Kidney (tissue), 13 donors: ENCODE measurements at regions not wholly inside any gene's neighbourhood (a gene's known extent, or its start where the extent isn't known, plus 50 kb on each side); places are given as distances from the start of the nearest gene placed in this dataset.
A peak's percentile ranks its signal among the peaks of the same experiment; 100 is the strongest.

Experiments
- DNase-seq, 5 donors: peaks; one replicate each; pipeline ENCODE4 v3.0.0-alpha.2; 2013 to 2020
- FAIRE-seq: peaks from 2 replicates; lab custom pipeline; 2012; peaks lifted over from hg19 to GRCh38; lab: Jason Lieb, UNC
- H3K27ac ChIP-seq, 2 donors: one replicate each; pipeline ENCODE4 v1.7.0; 2013; ENCODE audit warnings: low read depth in 2 of 2, low read length in 2 of 2, inconsistent platforms in 1 of 2
- H3K27me3 ChIP-seq: one replicate; pipeline ENCODE4 v1.7.1; 2013; ENCODE audit warnings: low read length, inconsistent platforms; ENCODE audit not compliant: control insufficient read depth, insufficient read depth
- H3K36me3 ChIP-seq, 3 donors: one replicate each; pipeline versions ENCODE4 v1.7.0 to v1.7.1; 2013; ENCODE audit warnings: low read length in 3 of 3, control low read depth in 1 of 3, inconsistent platforms in 1 of 3; ENCODE audit not compliant: insufficient read depth in 3 of 3, control insufficient read depth in 2 of 3
- H3K4me1 ChIP-seq, 3 donors: one replicate each; pipeline versions ENCODE4 v1.7.0 to v1.7.1; 2013; ENCODE audit warnings: low read length in 3 of 3, inconsistent platforms in 1 of 3, low read depth in 1 of 3; ENCODE audit not compliant: control insufficient read depth in 2 of 3, insufficient read depth in 2 of 3
- H3K4me3 ChIP-seq, 3 donors: one replicate each; pipeline versions ENCODE4 v1.7.0 to v1.8.1; 2013; ENCODE audit warnings: low read length in 3 of 3, control low read depth in 1 of 3, inconsistent platforms in 1 of 3
- H3K9ac ChIP-seq, 3 donors: one replicate each; pipeline versions ENCODE4 v1.7.0 to v1.7.1; 2013; ENCODE audit warnings: low read length in 3 of 3, control low read depth in 1 of 3, inconsistent platforms in 1 of 3
- H3K9me3 ChIP-seq, 3 donors: one replicate each; pipeline versions ENCODE4 v1.7.0 to v1.7.1; 2013; ENCODE audit warnings: low read length in 3 of 3, control low read depth in 1 of 3, inconsistent platforms in 1 of 3; ENCODE audit not compliant: control insufficient read depth in 2 of 3, insufficient read depth in 1 of 3
- CTCF ChIP-seq: IDR thresholded peaks from 3 replicates; pipeline ENCODE4 v1.5.1; 2012; ENCODE audit warnings: mild to moderate bottlenecking, moderate library complexity, borderline replicate concordance; ENCODE audit not compliant: insufficient read depth; ENCODE audit errors: extremely low read depth
- intact Hi-C: fragments of 100-400 bp; cut with DNase I; formaldehyde crosslinking; loops from one replicate; pipeline ENCODE4 v1.11.1; 2022
- donor health status: control.
- donor health status: control.
- donor health status: control.
- donor health status: control.
- donor health status: control.
- donor health status: DM: yes; HTN: yes; CAD: no.
- donor health status: Normal renal cell carcinoma (clear cell type).

- Histone ChIP-seq H3K9me3 (no peaks in the 10 kb centered on the region), H3K27me3 (no peaks in the 10 kb centered on the region), H3K4me1 (no peaks in the 10 kb centered on the region), H3K9ac (no peak overlapping the region), H3K27ac (no peak overlapping the region), H3K36me3 (no peaks in the 10 kb centered on the region), H3K4me3 (no peak overlapping the region)
- no peak for DNase-seq
- no peak for FAIRE-seq
- TF ChIP-seq CTCF = no peak
- intact Hi-C loops = no loop called here
Observed at GRCh38 chr1:106836708-106837107, 219.8 kb upstream of the PRMT6 start.

GRCh38 chr1:106843518-106843917 is 213.0 kb upstream of the PRMT6 start:
- Histone ChIP-seq H3K4me1 (no peaks in the 10 kb centered on the region), H3K4me3 (no peak overlapping the region), H3K36me3 (no peaks in the 10 kb centered on the region), H3K9me3 (no peaks in the 10 kb centered on the region), H3K27me3 (no peaks in the 10 kb centered on the region), H3K27ac (no peak overlapping the region), H3K9ac (no peak overlapping the region)
- no peak for TF ChIP-seq CTCF
- no peak for DNase-seq
- FAIRE-seq = no peak
- intact Hi-C loops = no loop called here

- DNase-seq (peak in 2 of 5 donors; percentile 2 to 6), FAIRE-seq (peak; percentile 85)
- Histone ChIP-seq H3K9me3 (no peaks in the 10 kb centered on the region), H3K36me3 (no peaks in the 10 kb centered on the region), H3K4me1 (no peaks in the 10 kb centered on the region), H3K27ac (peak overlapping the region in 1 of 2 donors; percentile 33), H3K4me3 (no peak overlapping the region), H3K27me3 (no peaks in the 10 kb centered on the region), H3K9ac (no peak overlapping the region)
- intact Hi-C loops = no loop called here
- no peak for TF ChIP-seq CTCF
Observed at GRCh38 chr1:106846656-106847055, 209.8 kb upstream of the PRMT6 start.

GRCh38 chr1:106861110-106861509 is 195.4 kb upstream of the PRMT6 start:
- DNase-seq (no peak), FAIRE-seq (no peak)
- Histone ChIP-seq H3K9ac (no peak overlapping the region), H3K36me3 (no peaks in the 10 kb centered on the region), H3K9me3 (no peaks in the 10 kb centered on the region), H3K27me3 (no peaks in the 10 kb centered on the region), H3K4me1 (no peaks in the 10 kb centered on the region), H3K27ac (no peak overlapping the region), H3K4me3 (no peak overlapping the region)
- intact Hi-C loops = no loop called here
- no peak for TF ChIP-seq CTCF
